SH-SY5Y (cell line): ENCODE measurements at regions not wholly inside any gene's neighbourhood (a gene's known extent, or its start where the extent isn't known, plus 50 kb on each side); places are given as distances from the start of the nearest gene placed in this dataset.

Experiments used
- GATA2 ChIP-seq: IDR thresholded peaks from 2 replicates; pipeline ENCODE4 v1.6.1; 2011; ENCODE audit warnings: mild to moderate bottlenecking, low read depth, low read length
- GATA3 ChIP-seq: IDR thresholded peaks from 2 replicates; pipeline ENCODE4 v1.6.1; 2011; ENCODE audit warnings: low read depth, mild to moderate bottlenecking, low read length, moderate library complexity

DNA sequence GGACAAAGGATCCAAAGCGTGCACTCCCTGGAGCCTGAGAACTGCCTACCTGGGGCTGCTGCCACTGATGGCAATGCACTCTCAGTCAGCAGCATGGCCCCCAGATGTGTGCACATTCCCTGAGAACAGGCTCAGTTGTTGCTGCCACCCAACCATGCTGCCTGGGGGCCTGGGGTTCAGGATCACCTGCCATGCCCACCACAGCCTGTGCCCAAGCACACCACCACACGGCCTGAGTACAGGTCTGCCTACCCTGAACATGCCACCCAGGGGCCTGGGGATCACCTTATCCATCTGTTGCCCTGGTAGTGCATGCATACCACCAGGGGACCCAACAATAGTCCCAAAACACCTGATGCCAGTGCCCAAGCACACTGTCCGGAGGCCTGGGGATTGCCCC, 1174.5 kb downstream of the SORCS1 start:
- TF ChIP-seq GATA2 (no peak), GATA3 (no peak)
